ENCODE measurements at regions not wholly inside any gene's neighbourhood (a gene's known extent, or its start where the extent isn't known, plus 50 kb on each side); places are given as distances from the start of the nearest gene placed in this dataset.

GRCh38 chr11:112318184-112318591 lies 57.5 kb upstream of the PLET1 start:
- TF ChIP-seq CTCF (IDR thresholded peaks at IDR 0.05; ENCODE audit: poor library complexity) (no peak), EZH2phosphoT487 (IDR thresholded peaks at IDR 0.05; ENCODE audit: low read depth, severe bottlenecking, unreplicated experiment) (no peak)

All from hepatocyte (in vitro differentiated cells).